ENCODE measurements at regions not wholly inside any gene's neighbourhood (a gene's known extent, or its start where the extent isn't known, plus 50 kb on each side); places are given as distances from the start of the nearest gene placed in this dataset.

DNA sequence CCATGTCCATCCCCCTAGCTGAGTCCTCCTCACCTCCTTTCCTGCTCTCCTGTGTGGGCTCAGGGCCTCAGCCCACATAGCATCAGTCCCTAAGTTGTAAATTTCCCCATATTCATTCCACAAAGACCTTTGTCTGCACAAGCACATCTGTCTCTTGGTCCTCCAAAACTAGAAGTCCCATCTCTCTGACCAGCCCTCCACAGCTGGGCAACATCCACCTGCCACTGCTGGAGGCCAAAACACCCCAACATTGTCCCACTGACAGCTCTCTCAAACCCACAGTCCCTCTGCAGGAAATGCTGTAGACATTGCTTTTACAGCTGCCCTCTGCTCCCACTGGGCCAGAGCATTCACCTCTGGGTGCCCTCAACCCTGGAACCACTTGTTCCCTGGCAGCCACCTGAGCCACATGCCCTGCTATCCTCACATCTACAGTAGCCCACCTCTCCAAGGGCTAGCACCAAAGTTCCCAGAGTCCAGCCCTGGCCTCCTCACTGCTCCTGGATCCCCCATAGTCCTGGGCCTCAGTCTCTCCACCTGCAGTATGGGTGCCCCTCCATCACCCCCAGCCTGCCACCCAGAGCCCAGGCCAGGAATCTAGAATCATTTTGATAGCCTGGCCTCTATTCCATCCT lies 1722.7 kb downstream of the TP53TG3F start:
- H3K4me3 ChIP-seq (ENCODE audit: low read depth in 1 of 2, low read length in 2 of 2), result no peak overlapping the region
- H3K27me3 ChIP-seq (ENCODE audit: control insufficient read depth in 1 of 2, insufficient read depth in 2 of 2, low read length in 2 of 2), result no peaks in the 10 kb centered on the region
- peaks cover 9 to 12% of the 10 kb centered on the region in 2 donors for H3K9me3 ChIP-seq (ENCODE audit: control insufficient read depth in 2 of 2, insufficient read depth in 1 of 2, low read depth in 1 of 2, low read length in 1 of 2)
- no peaks in the 10 kb centered on the region for H3K4me1 ChIP-seq (ENCODE audit: control insufficient read depth in 2 of 2, insufficient read depth in 2 of 2, low read length in 1 of 2)
- no peak overlapping the region for H3K27ac ChIP-seq (ENCODE audit: low read depth in 2 of 2, low read length in 1 of 2)
- H3K36me3 ChIP-seq (ENCODE audit: control insufficient read depth in 2 of 2, insufficient read depth in 2 of 2, low read length in 1 of 2), result no peaks in the 10 kb centered on the region

DNA sequence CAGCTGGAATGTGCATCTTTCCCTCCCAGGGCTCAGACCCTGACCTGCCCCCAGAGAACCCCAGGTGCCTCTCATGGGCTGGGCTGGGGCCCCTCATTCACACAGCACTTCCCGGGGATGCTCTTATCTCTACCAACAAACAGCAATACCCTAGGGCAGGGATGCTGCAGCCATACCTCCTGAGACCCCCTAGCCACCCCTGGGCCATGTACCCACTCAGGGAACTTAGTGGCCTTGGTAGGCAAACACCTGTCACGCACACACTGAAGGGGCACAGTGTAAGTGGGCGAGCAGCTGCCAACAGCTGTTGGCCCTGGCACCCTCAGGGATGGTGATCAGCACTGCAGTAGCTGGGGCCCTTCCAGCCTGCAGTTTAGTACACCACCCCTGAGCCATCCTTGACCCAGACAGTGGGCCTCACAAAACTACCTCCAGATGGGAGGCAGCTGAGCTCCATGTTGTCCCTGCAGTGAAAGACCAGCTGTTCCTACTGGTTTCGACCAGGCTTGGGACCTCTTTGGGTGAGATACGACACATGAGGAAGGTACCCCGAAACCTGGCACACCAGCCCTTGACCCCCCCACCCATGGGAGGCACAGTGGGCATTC lies 1723.6 kb downstream of the TP53TG3F start:
- peaks cover 9 to 12% of the 10 kb centered on the region in 2 donors for H3K9me3 ChIP-seq (ENCODE audit: control insufficient read depth in 2 of 2, insufficient read depth in 1 of 2, low read depth in 1 of 2, low read length in 1 of 2)
- no peaks in the 10 kb centered on the region for H3K27me3 ChIP-seq (ENCODE audit: control insufficient read depth in 1 of 2, insufficient read depth in 2 of 2, low read length in 2 of 2)
- no peaks in the 10 kb centered on the region for H3K36me3 ChIP-seq (ENCODE audit: control insufficient read depth in 2 of 2, insufficient read depth in 2 of 2, low read length in 1 of 2)
- H3K27ac ChIP-seq (ENCODE audit: low read depth in 2 of 2, low read length in 1 of 2), result no peak overlapping the region
- H3K4me1 ChIP-seq (ENCODE audit: control insufficient read depth in 2 of 2, insufficient read depth in 2 of 2, low read length in 1 of 2), result no peaks in the 10 kb centered on the region
- 63 to 70% methylated on average over 6 of the region's 6 CpGs for WGBS, 2 donors
- H3K4me3 ChIP-seq (ENCODE audit: low read depth in 1 of 2, low read length in 2 of 2), result no peak overlapping the region

DNA sequence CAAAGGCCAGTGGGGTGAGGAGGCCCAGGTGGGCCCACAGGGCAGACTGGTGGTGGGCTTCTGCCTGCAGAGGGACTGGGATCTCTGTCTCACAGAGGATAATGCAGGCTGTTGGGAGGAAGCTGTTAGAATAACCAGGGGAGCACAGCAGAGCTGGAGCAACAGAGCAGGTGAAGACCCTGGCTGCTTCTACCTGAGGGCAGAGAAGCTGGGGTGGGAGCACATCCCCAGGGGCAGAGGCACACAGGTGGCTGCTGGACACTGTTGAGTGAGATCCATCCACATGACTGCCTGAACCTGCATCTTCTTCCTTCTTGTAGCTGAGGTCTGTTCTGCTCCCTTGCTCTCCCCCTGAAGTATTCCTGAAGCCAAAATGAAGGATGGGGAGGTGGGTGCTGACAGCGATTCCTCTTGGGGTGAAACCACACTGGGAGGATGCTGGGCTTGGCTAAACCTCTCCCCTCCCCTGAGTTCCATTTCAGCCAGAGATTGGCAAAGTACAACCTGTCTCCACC lies 1725.0 kb downstream of the TP53TG3F start:
- H3K27ac ChIP-seq (ENCODE audit: low read depth in 2 of 2, low read length in 1 of 2), result no peak overlapping the region
- H3K4me1 ChIP-seq (ENCODE audit: control insufficient read depth in 2 of 2, insufficient read depth in 2 of 2, low read length in 1 of 2), result no peaks in the 10 kb centered on the region
- H3K9me3 ChIP-seq (ENCODE audit: control insufficient read depth in 2 of 2, insufficient read depth in 1 of 2, low read depth in 1 of 2, low read length in 1 of 2), result peaks cover 9 to 12% of the 10 kb centered on the region in 2 donors
- WGBS, 2 donors, result 37 to 70% methylated on average over 1 of the region's 1 CpG
- H3K36me3 ChIP-seq (ENCODE audit: control insufficient read depth in 2 of 2, insufficient read depth in 2 of 2, low read length in 1 of 2), result no peaks in the 10 kb centered on the region
- no peak overlapping the region for H3K4me3 ChIP-seq (ENCODE audit: low read depth in 1 of 2, low read length in 2 of 2)
- no peaks in the 10 kb centered on the region for H3K27me3 ChIP-seq (ENCODE audit: control insufficient read depth in 1 of 2, insufficient read depth in 2 of 2, low read length in 2 of 2)

DNA sequence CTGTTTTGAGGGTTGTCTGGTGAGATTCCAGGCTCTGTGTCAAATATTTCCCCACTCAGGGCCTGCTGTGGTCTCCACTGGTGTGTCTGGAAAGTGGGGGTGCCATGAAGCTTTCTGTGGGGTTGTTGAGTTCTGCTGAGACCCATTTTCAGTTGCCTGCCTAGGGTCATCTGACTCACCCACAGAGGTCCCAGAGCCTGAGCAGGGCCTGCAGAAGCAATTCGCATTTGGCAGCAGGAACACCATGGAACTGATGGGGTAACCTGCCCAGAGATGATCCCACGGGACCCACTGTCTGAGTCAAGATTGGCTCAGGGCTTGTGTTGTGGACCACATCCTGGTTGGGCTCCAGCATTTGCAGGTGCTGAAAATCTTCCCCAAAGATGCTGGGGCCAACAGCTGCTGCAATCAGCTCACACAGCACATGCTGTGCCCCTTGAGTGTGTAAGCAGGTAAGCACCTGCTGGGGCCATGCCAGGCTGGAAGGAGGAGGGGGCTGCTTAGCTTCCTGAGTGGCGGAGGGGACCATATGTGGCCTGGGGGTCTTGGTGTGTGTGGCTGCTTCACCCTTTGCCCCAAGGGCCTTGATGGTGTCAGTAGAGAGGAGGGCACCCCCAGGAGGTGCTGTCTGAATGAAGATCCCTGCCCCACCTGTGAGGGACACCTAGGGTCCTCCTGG lies 1726.1 kb downstream of the TP53TG3F start:
- WGBS, 2 donors, result 55 to 67% methylated on average over 3 of the region's 3 CpGs
- H3K4me3 ChIP-seq (ENCODE audit: low read depth in 1 of 2, low read length in 2 of 2), result no peak overlapping the region
- H3K4me1 ChIP-seq (ENCODE audit: control insufficient read depth in 2 of 2, insufficient read depth in 2 of 2, low read length in 1 of 2), result no peaks in the 10 kb centered on the region
- H3K27ac ChIP-seq (ENCODE audit: low read depth in 2 of 2, low read length in 1 of 2), result no peak overlapping the region
- H3K27me3 ChIP-seq (ENCODE audit: control insufficient read depth in 1 of 2, insufficient read depth in 2 of 2, low read length in 2 of 2), result no peaks in the 10 kb centered on the region
- no peaks in the 10 kb centered on the region for H3K36me3 ChIP-seq (ENCODE audit: control insufficient read depth in 2 of 2, insufficient read depth in 2 of 2, low read length in 1 of 2)
- H3K9me3 ChIP-seq (ENCODE audit: control insufficient read depth in 2 of 2, insufficient read depth in 1 of 2, low read depth in 1 of 2, low read length in 1 of 2), result peaks cover 9 to 12% of the 10 kb centered on the region in 2 donors

DNA sequence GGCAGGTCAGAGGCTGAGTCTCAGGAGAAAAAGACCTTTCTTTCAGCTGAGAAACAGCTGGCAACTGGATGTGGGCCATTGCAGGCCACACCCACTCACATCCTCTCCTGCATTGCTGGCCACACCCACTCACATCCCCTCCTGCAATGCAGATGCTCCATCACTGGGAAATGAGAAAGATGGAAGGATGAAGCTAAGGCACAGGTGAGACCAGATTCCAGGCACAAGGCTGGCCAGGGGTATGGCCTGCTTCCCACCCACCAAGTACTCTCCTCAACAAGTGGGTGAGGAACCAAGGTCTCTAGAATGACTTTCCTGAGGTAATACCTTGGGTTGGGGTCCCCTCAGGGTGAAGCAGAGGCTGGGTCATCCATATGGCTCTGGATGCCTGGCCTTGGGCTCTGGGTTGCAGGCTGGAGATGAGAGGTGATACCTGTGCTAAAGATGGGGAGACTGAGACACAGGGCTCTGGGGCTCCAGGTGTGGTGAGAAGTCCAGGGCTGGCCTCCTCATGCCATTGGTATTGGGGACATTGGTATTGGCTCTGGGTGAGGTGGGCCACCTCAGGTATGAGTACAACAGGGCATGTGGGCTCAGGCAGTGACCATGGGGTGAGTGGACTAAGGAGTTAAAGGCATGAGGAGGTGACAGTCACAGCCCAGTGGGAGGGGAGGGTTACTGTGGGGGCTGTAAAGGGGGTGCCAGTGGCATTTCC lies 1726.8 kb downstream of the TP53TG3F start:
- Histone ChIP-seq H3K4me1 (ENCODE audit: control insufficient read depth in 2 of 2, insufficient read depth in 2 of 2, low read length in 1 of 2) (no peaks in the 10 kb centered on the region), H3K9me3 (ENCODE audit: control insufficient read depth in 2 of 2, insufficient read depth in 1 of 2, low read depth in 1 of 2, low read length in 1 of 2) (peaks cover 9 to 12% of the 10 kb centered on the region in 2 donors), H3K4me3 (ENCODE audit: low read depth in 1 of 2, low read length in 2 of 2) (no peak overlapping the region), H3K27ac (ENCODE audit: low read depth in 2 of 2, low read length in 1 of 2) (no peak overlapping the region), H3K27me3 (ENCODE audit: control insufficient read depth in 1 of 2, insufficient read depth in 2 of 2, low read length in 2 of 2) (no peaks in the 10 kb centered on the region), H3K36me3 (ENCODE audit: control insufficient read depth in 2 of 2, insufficient read depth in 2 of 2, low read length in 1 of 2) (no peaks in the 10 kb centered on the region)

DNA sequence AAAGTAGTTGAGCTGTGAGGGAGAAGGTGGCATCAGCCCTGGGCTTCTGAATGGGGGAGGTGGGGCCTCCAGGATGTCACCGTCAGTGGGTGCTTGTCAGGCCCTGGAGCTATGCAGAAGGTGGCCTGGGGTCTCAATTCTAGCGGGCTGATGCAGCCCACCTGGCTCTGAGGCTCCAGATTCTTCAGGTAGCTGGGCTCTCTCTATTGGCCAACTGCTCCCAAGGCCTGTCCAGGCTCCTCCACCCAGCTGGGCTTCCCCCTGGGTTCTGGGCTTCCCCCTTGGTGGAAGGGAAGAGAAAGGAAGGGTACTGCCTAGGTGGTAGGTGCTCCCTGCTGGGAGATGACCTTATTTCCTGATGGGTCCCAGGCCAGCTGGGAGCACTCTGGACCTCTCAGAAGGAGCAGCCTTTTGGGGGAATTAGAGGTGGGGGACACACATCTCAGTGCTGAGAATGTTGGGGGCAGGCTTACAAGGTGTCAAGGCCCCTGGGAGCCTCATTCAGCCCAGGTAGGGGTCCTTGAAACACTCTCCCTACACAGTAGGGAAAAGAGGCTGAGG lies 1728.3 kb downstream of the TP53TG3F start:
- WGBS, 2 donors, result 57 to 59% methylated on average over 2 of the region's 2 CpGs
- no peaks in the 10 kb centered on the region for H3K36me3 ChIP-seq (ENCODE audit: control insufficient read depth in 2 of 2, insufficient read depth in 2 of 2, low read length in 1 of 2)
- no peaks in the 10 kb centered on the region for H3K4me1 ChIP-seq (ENCODE audit: control insufficient read depth in 2 of 2, insufficient read depth in 2 of 2, low read length in 1 of 2)
- H3K27ac ChIP-seq (ENCODE audit: low read depth in 2 of 2, low read length in 1 of 2), result no peak overlapping the region
- peaks cover 7 to 9% of the 10 kb centered on the region in 2 donors for H3K9me3 ChIP-seq (ENCODE audit: control insufficient read depth in 2 of 2, insufficient read depth in 1 of 2, low read depth in 1 of 2, low read length in 1 of 2)
- no peaks in the 10 kb centered on the region for H3K27me3 ChIP-seq (ENCODE audit: control insufficient read depth in 1 of 2, insufficient read depth in 2 of 2, low read length in 2 of 2)
- H3K4me3 ChIP-seq (ENCODE audit: low read depth in 1 of 2, low read length in 2 of 2), result no peak overlapping the region

DNA sequence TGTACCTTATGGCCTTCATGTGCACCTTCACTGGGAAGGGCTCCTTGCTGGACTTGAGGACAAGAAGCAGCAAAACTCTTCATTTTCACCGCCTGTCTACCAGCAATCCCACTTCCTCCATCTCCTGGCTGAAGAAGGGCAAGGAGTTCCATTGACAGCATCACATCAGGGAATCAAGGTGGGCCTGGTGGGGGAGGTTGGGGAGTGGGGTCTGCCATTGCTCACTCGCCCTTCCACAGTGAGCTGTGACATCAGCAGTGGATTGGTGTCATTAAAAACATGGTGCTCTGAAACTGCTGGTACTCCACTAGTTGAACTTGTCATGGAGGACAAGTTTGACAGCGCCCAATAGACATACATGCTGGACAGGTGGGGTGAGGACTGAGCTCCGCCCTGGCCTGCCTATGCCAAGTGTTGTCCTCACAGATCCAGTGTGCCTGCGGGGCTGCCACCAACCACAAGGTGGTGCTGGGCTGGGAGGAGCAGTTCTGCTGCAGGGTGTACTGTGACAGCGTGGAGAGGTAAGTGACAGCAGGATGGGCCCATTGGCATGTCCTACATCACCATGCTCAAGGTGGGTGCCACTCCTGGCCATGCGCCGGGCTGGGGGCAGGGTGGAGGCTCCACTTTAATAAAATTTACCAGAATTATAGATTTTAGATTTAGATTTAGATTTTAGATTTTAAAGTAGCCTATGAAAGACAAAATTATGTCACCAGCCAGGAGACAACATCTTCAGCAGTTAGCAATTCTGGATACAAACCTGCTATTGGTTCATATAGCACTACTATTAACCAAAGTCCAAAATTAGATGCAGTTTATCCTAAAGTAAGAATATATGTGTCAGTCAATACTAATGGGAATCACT lies 1729.1 kb downstream of the TP53TG3F start:
- H3K4me1 ChIP-seq (ENCODE audit: control insufficient read depth in 2 of 2, insufficient read depth in 2 of 2, low read length in 1 of 2), result no peaks in the 10 kb centered on the region
- H3K9me3 ChIP-seq (ENCODE audit: control insufficient read depth in 2 of 2, insufficient read depth in 1 of 2, low read depth in 1 of 2, low read length in 1 of 2), result peaks cover 7 to 8% of the 10 kb centered on the region in 2 donors
- no peaks in the 10 kb centered on the region for H3K36me3 ChIP-seq (ENCODE audit: control insufficient read depth in 2 of 2, insufficient read depth in 2 of 2, low read length in 1 of 2)
- no peak overlapping the region for H3K4me3 ChIP-seq (ENCODE audit: low read depth in 1 of 2, low read length in 2 of 2)
- no peak overlapping the region for H3K27ac ChIP-seq (ENCODE audit: low read depth in 2 of 2, low read length in 1 of 2)
- 52 to 54% methylated on average over 8 of the region's 8 CpGs for WGBS, 2 donors
- no peaks in the 10 kb centered on the region for H3K27me3 ChIP-seq (ENCODE audit: control insufficient read depth in 1 of 2, insufficient read depth in 2 of 2, low read length in 2 of 2)

DNA sequence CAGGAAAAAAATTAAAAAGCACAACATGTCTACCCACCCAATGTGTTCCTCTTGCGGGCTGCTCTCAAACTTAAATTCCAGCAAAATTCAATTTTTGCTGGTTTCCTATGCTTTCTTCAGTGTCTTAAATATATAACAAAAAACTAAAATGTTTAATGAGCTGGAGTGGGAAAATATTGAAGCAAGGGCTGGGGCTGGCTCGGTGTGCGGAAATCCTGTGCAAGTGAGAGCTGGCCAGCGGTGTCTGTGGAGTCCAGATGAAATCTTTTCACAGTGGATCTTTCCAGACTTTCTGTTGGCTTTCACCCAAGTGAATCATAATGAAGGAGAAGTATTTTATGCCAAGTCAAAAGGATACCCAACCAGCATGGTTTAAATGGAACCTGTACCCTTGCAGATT lies 1733.6 kb downstream of the TP53TG3F start:
- no peaks in the 10 kb centered on the region for H3K36me3 ChIP-seq (ENCODE audit: control insufficient read depth in 2 of 2, insufficient read depth in 2 of 2, low read length in 1 of 2)
- H3K27me3 ChIP-seq (ENCODE audit: control insufficient read depth in 1 of 2, insufficient read depth in 2 of 2, low read length in 2 of 2), result no peaks in the 10 kb centered on the region
- WGBS, 2 donors, result 83 to 84% methylated on average over 4 of the region's 4 CpGs
- H3K9me3 ChIP-seq (ENCODE audit: control insufficient read depth in 2 of 2, insufficient read depth in 1 of 2, low read depth in 1 of 2, low read length in 1 of 2), result peaks cover 11 to 14% of the 10 kb centered on the region in 2 donors
- H3K27ac ChIP-seq (ENCODE audit: low read depth in 2 of 2, low read length in 1 of 2), result no peak overlapping the region
- H3K4me3 ChIP-seq (ENCODE audit: low read depth in 1 of 2, low read length in 2 of 2), result no peak overlapping the region
- H3K4me1 ChIP-seq (ENCODE audit: control insufficient read depth in 2 of 2, insufficient read depth in 2 of 2, low read length in 1 of 2), result no peaks in the 10 kb centered on the region

DNA sequence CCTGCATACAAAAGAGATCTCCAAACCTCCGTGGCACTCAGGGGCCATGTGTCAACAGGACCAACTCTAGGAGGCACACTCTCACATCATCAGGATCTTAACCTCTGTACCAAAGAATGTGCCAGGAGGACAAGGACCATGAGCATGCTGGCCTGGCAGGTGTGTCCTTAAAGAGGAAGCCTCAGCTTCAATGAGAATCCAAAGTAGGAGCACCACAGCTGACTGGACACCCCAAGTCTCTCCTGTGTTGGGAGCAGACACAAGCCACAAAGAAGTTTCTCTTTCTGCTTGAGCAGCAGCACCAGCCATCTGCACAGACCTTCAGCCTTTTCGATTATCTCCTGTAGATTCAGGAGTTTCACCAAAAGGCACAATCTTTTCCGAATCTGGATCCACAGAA lies 1734.5 kb downstream of the TP53TG3F start:
- Histone ChIP-seq H3K4me1 (ENCODE audit: control insufficient read depth in 2 of 2, insufficient read depth in 2 of 2, low read length in 1 of 2) (no peaks in the 10 kb centered on the region), H3K36me3 (ENCODE audit: control insufficient read depth in 2 of 2, insufficient read depth in 2 of 2, low read length in 1 of 2) (no peaks in the 10 kb centered on the region), H3K4me3 (ENCODE audit: low read depth in 1 of 2, low read length in 2 of 2) (no peak overlapping the region), H3K27me3 (ENCODE audit: control insufficient read depth in 1 of 2, insufficient read depth in 2 of 2, low read length in 2 of 2) (no peaks in the 10 kb centered on the region), H3K9me3 (ENCODE audit: control insufficient read depth in 2 of 2, insufficient read depth in 1 of 2, low read depth in 1 of 2, low read length in 1 of 2) (peaks cover 11 to 14% of the 10 kb centered on the region in 2 donors), H3K27ac (ENCODE audit: low read depth in 2 of 2, low read length in 1 of 2) (no peak overlapping the region)
- 54 to 64% methylated on average over 3 of the region's 3 CpGs for WGBS, 2 donors
